Activated T-helper 17 cell treated with anti-CD3 and anti-CD28 coated beads, Interleukin-2, amount 50 U/mL, for 72 hours (primary cell): ENCODE measurements at regions not wholly inside any gene's neighbourhood (a gene's known extent, or its start where the extent isn't known, plus 50 kb on each side); places are given as distances from the start of the nearest gene placed in this dataset.
A peak's percentile ranks its signal among the peaks of the same experiment; 100 is the strongest.
"Not testable (repeated sequence)": the region's sequence is repeated elsewhere in the genome, so short reads cannot be mapped to it uniquely, and the experiment has no call there.

Source experiments
- ATAC-seq: fragments of 150-1000 bp; cut with Tn5 transposase; replicated peaks from 2 replicates; pipeline ENCODE4 v1.10.0; 2021; ENCODE audit warnings: mild to moderate bottlenecking, moderate library complexity
- H3K27ac Mint-ChIP-seq: one replicate; pipeline ENCODE4 v1.8.0; 2022; ENCODE audit warnings: mixed read lengths
- H3K27me3 Mint-ChIP-seq: one replicate; pipeline ENCODE4 v1.8.0; 2022; ENCODE audit warnings: mixed read lengths
- H3K36me3 Mint-ChIP-seq: one replicate; pipeline ENCODE4 v1.8.0; 2022; ENCODE audit warnings: low read depth, mild to moderate bottlenecking, mixed read lengths
- H3K4me1 Mint-ChIP-seq: one replicate; pipeline ENCODE4 v1.8.0; 2022; ENCODE audit warnings: mixed read lengths
- H3K4me3 Mint-ChIP-seq: one replicate; pipeline ENCODE4 v1.8.0; 2022; ENCODE audit warnings: mild to moderate bottlenecking, mixed read lengths
- H3K9me3 Mint-ChIP-seq: one replicate; pipeline ENCODE4 v1.8.0; 2022; ENCODE audit warnings: mixed read lengths

GRCh38 chr18:44343570-44343969 is 337.1 kb upstream of the SETBP1 start:
- Mint-ChIP-seq H3K4me3 (no peak overlapping the region), H3K27ac (no peak overlapping the region), H3K4me1 (no peaks in the 10 kb centered on the region), H3K27me3 (no peaks in the 10 kb centered on the region), H3K36me3 (no peaks in the 10 kb centered on the region), H3K9me3 (peaks cover 13% of the 10 kb centered on the region)
- no peak for ATAC-seq

DNA sequence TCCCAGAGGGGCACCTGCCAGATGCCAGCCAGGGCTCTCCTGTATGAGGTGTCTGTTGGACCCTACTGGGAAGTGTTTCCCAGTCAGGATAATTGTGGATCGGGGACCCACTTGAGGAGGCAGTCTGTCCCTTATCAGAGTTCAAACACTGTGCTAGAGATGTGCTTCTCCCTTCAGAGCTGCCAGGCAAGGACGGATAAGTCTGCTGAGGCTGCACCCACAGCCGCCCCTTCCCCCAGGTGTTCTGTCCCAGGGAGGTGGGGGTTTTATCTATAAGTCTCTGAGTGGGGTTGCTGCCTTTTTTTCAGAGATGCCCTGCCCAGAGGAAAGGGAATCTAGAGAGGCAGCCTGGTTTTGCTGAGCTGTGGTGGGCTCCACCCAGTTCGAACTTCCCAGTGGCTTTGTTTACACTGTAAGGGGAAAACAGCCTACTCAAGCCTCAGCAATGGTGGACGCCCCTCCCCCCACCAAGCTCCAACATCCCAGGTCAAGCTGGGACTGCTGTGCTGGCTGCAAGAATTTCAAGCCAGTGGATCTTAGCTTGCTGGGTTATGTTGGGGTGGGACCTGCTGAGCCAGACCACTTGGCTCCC is 324.0 kb upstream of the SETBP1 start:
- H3K4me3 Mint-ChIP-seq: no peak overlapping the region
- no peak overlapping the region for H3K27ac Mint-ChIP-seq
- peaks cover 5% of the 10 kb centered on the region for H3K9me3 Mint-ChIP-seq
- ATAC-seq: no peak
- no peaks in the 10 kb centered on the region for H3K36me3 Mint-ChIP-seq
- no peaks in the 10 kb centered on the region for H3K27me3 Mint-ChIP-seq
- H3K4me1 Mint-ChIP-seq: no peaks in the 10 kb centered on the region

DNA sequence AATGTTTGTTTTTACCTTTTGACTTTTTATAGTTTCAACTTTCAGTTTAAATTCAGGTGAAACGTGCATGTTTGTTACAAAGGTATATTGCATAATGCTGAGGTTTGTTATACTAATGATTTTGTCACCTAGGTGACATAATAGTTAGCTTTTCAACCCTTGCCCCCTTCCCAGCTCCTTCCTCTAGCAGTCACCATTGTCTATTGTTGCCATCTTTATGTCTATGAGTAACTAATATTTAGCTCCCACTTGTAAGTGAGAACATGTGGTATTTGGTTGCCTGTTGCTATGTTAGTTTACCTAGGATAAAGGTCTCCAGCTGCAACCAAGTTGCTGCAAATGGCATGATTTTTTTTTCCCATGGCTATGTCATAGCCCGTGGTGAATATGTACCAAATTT is 322.3 kb upstream of the SETBP1 start:
- Mint-ChIP-seq H3K4me1 (no peaks in the 10 kb centered on the region), H3K27ac (no peak overlapping the region), H3K9me3 (peaks cover 5% of the 10 kb centered on the region), H3K36me3 (no peaks in the 10 kb centered on the region), H3K27me3 (no peaks in the 10 kb centered on the region), H3K4me3 (no peak overlapping the region)
- no peak for ATAC-seq

- not testable (repeated sequence) for H3K9me3 Mint-ChIP-seq, H3K4me3 Mint-ChIP-seq, H3K27ac Mint-ChIP-seq, H3K4me1 Mint-ChIP-seq, ATAC-seq, H3K36me3 Mint-ChIP-seq, H3K27me3 Mint-ChIP-seq
Observed at GRCh38 chr18:44359741-44360140, 320.9 kb upstream of the SETBP1 start.

GRCh38 chr18:44362213-44362612 is 318.5 kb upstream of the SETBP1 start:
- H3K27ac Mint-ChIP-seq, H3K4me1 Mint-ChIP-seq, H3K9me3 Mint-ChIP-seq, H3K36me3 Mint-ChIP-seq, H3K4me3 Mint-ChIP-seq, H3K27me3 Mint-ChIP-seq: not testable (repeated sequence)
- ATAC-seq: peak; percentile 59

- H3K9me3 Mint-ChIP-seq: peaks cover 15% of the 10 kb centered on the region
- no peak overlapping the region for H3K4me3 Mint-ChIP-seq
- no peak for ATAC-seq
- no peaks in the 10 kb centered on the region for H3K36me3 Mint-ChIP-seq
- H3K4me1 Mint-ChIP-seq: no peaks in the 10 kb centered on the region
- no peak overlapping the region for H3K27ac Mint-ChIP-seq
- H3K27me3 Mint-ChIP-seq: no peaks in the 10 kb centered on the region
Observed at GRCh38 chr18:44370861-44371260, 309.8 kb upstream of the SETBP1 start.

DNA sequence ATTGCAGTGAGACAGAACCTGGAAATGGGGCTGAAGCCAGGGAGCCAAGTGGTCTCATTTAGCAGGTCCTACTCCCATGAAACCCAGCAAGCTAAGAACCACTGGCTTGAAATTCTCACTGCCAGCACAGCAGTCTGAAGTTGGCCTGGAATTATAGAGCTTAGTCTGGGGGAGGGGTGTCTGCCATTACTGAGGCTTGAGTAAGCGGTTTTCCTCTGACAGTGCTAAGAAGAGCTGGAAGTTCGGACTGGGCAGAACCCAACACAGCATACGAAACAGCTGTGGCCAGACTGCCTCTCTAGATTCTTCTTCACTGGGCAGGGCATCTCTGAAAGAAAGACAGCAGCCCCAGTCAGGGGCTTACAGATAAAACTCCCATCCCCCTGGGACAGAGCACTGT is 305.7 kb upstream of the SETBP1 start:
- no peak overlapping the region for H3K4me3 Mint-ChIP-seq
- peaks cover 15% of the 10 kb centered on the region for H3K9me3 Mint-ChIP-seq
- no peaks in the 10 kb centered on the region for H3K4me1 Mint-ChIP-seq
- no peak overlapping the region for H3K27ac Mint-ChIP-seq
- ATAC-seq: no peak
- H3K27me3 Mint-ChIP-seq: no peaks in the 10 kb centered on the region
- H3K36me3 Mint-ChIP-seq: no peaks in the 10 kb centered on the region

DNA sequence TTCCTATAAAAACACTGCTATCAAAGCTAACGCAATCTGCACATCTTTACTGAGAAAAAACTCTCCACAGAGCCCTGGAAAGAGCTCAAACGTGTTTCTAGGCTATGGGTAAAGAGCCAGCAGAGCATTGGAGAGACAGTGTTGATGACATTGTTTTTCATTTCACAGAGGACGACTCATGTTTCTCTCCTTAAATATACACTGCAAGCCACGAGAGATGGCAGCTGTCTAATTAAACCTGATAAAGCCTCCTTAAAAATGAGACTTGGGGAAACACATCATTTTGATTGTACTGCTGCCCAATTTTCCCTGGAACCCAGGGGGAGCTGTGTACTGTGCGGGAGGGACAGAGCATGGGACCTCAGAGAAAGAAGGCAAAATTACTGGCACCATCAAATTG is 294.3 kb upstream of the SETBP1 start:
- H3K27me3 Mint-ChIP-seq: no peaks in the 10 kb centered on the region
- H3K9me3 Mint-ChIP-seq: no peaks in the 10 kb centered on the region
- no peak for ATAC-seq
- H3K27ac Mint-ChIP-seq: no peak overlapping the region
- no peaks in the 10 kb centered on the region for H3K4me1 Mint-ChIP-seq
- H3K4me3 Mint-ChIP-seq: no peak overlapping the region
- H3K36me3 Mint-ChIP-seq: no peaks in the 10 kb centered on the region

- Mint-ChIP-seq H3K36me3 (no peaks in the 10 kb centered on the region), H3K27me3 (no peaks in the 10 kb centered on the region), H3K27ac (no peak overlapping the region), H3K4me3 (no peak overlapping the region), H3K9me3 (no peaks in the 10 kb centered on the region), H3K4me1 (no peaks in the 10 kb centered on the region)
- no peak for ATAC-seq
Observed at GRCh38 chr18:44388329-44388728, 292.4 kb upstream of the SETBP1 start.

GRCh38 chr18:44392933-44393332 is 287.8 kb upstream of the SETBP1 start:
- H3K27ac Mint-ChIP-seq: no peak overlapping the region
- no peaks in the 10 kb centered on the region for H3K4me1 Mint-ChIP-seq
- ATAC-seq: no peak
- H3K9me3 Mint-ChIP-seq: no peaks in the 10 kb centered on the region
- H3K4me3 Mint-ChIP-seq: no peak overlapping the region
- H3K36me3 Mint-ChIP-seq: no peaks in the 10 kb centered on the region
- H3K27me3 Mint-ChIP-seq: no peaks in the 10 kb centered on the region

DNA sequence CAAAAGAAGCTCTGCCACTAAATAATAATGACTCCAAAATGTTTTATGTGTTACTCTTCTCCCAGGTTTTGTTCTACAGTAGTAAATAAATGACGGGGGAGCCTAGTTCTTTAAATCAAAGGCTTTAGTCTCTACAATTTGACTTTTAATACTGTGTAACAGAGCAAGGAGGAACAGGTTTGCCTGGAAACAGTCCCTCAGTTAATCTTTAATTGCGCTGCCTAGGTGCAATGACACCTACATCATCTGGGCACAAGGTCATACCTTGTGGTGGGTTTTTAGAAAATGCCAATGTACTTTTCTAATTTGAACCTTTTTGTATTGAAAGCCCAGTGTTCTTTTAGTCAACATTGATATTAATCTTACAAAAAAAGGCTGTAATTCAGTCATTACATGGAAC is 287.3 kb upstream of the SETBP1 start:
- no peaks in the 10 kb centered on the region for H3K36me3 Mint-ChIP-seq
- no peaks in the 10 kb centered on the region for H3K4me1 Mint-ChIP-seq
- H3K9me3 Mint-ChIP-seq: no peaks in the 10 kb centered on the region
- H3K27me3 Mint-ChIP-seq: no peaks in the 10 kb centered on the region
- no peak for ATAC-seq
- no peak overlapping the region for H3K27ac Mint-ChIP-seq
- no peak overlapping the region for H3K4me3 Mint-ChIP-seq

- Mint-ChIP-seq H3K27me3 (no peaks in the 10 kb centered on the region), H3K36me3 (no peaks in the 10 kb centered on the region), H3K9me3 (no peaks in the 10 kb centered on the region), H3K27ac (no peak overlapping the region), H3K4me3 (no peak overlapping the region), H3K4me1 (no peaks in the 10 kb centered on the region)
- ATAC-seq: no peak
Observed at GRCh38 chr18:44396550-44396949, 284.1 kb upstream of the SETBP1 start.

- no peak for ATAC-seq
- Mint-ChIP-seq H3K4me1 (no peaks in the 10 kb centered on the region), H3K27ac (no peak overlapping the region), H3K4me3 (no peak overlapping the region), H3K36me3 (no peaks in the 10 kb centered on the region), H3K27me3 (no peaks in the 10 kb centered on the region), H3K9me3 (peaks cover under 1% of the 10 kb centered on the region)
Observed at GRCh38 chr18:44409071-44409470, 271.6 kb upstream of the SETBP1 start.

DNA sequence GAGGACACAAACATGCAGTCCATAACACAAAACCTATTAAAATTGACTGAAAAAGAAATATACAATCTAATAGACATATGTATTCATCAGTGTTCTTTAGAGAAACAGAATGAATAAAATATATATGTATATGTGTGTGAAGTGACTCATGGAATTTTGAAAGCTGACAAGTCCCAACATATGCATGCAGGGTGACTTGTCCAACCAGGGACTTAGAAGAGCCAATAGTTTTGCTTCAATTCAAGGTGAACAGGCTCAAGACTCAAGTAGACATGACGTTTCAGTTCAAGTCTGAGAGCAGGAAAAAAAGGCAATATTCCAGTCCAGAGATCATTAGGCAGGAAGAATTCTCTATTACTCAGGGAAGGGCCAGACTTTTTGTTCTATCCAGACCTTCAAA is 271.2 kb upstream of the SETBP1 start:
- no peaks in the 10 kb centered on the region for H3K9me3 Mint-ChIP-seq
- no peak overlapping the region for H3K27ac Mint-ChIP-seq
- ATAC-seq: no peak
- H3K4me3 Mint-ChIP-seq: no peak overlapping the region
- H3K36me3 Mint-ChIP-seq: no peaks in the 10 kb centered on the region
- no peaks in the 10 kb centered on the region for H3K27me3 Mint-ChIP-seq
- H3K4me1 Mint-ChIP-seq: no peaks in the 10 kb centered on the region

DNA sequence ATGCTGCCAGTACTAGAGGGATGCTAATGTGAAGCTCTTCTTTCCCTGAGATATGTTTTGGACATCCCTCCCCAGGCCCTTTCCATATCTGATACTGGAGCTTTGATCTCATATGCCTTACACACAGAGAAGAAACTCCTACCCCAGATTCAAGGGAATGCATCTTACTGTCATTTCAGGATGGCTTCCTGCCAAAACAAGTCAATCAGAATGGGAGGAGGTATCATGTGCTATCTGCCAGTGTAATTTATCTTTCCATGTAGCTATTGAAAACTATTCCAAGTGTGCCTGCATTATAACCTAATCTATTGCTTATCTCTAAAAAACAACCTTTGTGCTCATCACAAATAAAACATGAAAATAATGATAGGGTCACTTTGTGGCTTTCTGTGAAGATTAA is 269.9 kb upstream of the SETBP1 start:
- ATAC-seq: no peak
- H3K9me3 Mint-ChIP-seq: no peaks in the 10 kb centered on the region
- H3K4me3 Mint-ChIP-seq: no peak overlapping the region
- no peaks in the 10 kb centered on the region for H3K27me3 Mint-ChIP-seq
- no peak overlapping the region for H3K27ac Mint-ChIP-seq
- H3K4me1 Mint-ChIP-seq: no peaks in the 10 kb centered on the region
- H3K36me3 Mint-ChIP-seq: no peaks in the 10 kb centered on the region

DNA sequence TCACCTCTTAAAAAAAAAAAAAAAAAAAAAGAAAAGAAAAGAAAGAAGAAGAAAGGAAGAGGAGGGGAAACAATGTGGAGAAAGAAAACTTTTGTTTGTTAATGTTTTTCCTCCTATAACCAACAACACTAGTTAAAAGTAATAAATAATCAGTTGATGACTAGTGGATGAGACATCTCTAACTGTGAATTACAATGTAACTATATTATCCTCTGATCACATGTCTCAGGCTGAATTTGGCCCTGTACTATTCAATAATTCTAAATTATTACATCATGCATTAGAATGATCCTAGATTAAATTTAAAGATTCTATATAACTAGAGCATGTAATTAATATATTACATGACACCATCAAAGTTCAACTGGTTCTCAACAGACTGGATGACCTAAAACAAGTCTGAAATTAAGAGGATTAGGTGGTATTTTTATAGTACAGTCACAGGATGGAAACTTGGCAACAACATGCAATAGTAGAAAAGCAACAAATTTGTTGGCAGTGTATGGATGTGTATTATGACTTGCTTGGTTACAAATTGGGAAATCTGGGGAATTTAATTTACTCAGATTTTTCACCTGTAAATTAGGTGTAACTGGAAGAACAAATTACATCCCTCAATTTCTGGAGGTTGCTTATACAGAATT is 269.3 kb upstream of the SETBP1 start:
- H3K27me3 Mint-ChIP-seq: no peaks in the 10 kb centered on the region
- no peaks in the 10 kb centered on the region for H3K9me3 Mint-ChIP-seq
- H3K36me3 Mint-ChIP-seq: no peaks in the 10 kb centered on the region
- H3K27ac Mint-ChIP-seq: no peak overlapping the region
- H3K4me1 Mint-ChIP-seq: no peaks in the 10 kb centered on the region
- ATAC-seq: no peak
- no peak overlapping the region for H3K4me3 Mint-ChIP-seq
